Endothelial cell of umbilical vein (primary cell): ENCODE measurements at regions not wholly inside any gene's neighbourhood (a gene's known extent, or its start where the extent isn't known, plus 50 kb on each side); places are given as distances from the start of the nearest gene placed in this dataset.

Experiments
- BruUV-seq: library from RNA; stranded (reverse); fragments of 400-500 nt; replicated peaks from 2 replicates; lab custom pipeline; 2021; lab: Mats Ljungman, UMichigan
- CTCF ChIA-PET: fragments of 300-600, 350-600 bp; sonication (Branson Sonifier 250); formaldehyde crosslinking; loops from one replicate; lab custom pipeline; 2021; ENCODE audit warnings: antibody characterized with exemption, inconsistent platforms; lab: Charles Lee
- POLR2A ChIA-PET: fragments of 300-600, 350-600 bp; sonication (Branson Sonifier 250); formaldehyde crosslinking; loops from one replicate; lab custom pipeline; 2021; ENCODE audit warnings: antibody characterized with exemption, inconsistent platforms; lab: Charles Lee
- DNase-seq: peaks from one replicate; pipeline ENCODE4 v3.0.0-alpha.2; 2011; ENCODE audit warnings: low read depth, low spot score
- FAIRE-seq: peaks from 2 replicates; lab custom pipeline; 2011; peaks lifted over from hg19 to GRCh38; lab: Jason Lieb, UNC
- H2AFZ ChIP-seq: 2 replicates; pipeline ENCODE4 v1.6.0; 2012; ENCODE audit warnings: low read depth, low read length, control low read depth, inconsistent platforms
- H3K27ac ChIP-seq: 2 replicates; pipeline ENCODE4 v1.5.1; 2011; ENCODE audit warnings: low read depth, mild to moderate bottlenecking, control low read depth, low read length, moderate library complexity; ENCODE audit not compliant: insufficient read depth
- H3K27me3 ChIP-seq, 2 experiments: 2 replicates each; pipeline versions ENCODE4 v1.6.0 to v1.6.1; 2011; ENCODE audit warnings: low read length in 2 of 2, mixed read lengths in 1 of 2; ENCODE audit not compliant: control insufficient read depth in 2 of 2, insufficient read depth in 2 of 2
- H3K36me3 ChIP-seq, 2 experiments: 2 replicates in 1 of 2; 3 replicates in 1 of 2; pipeline ENCODE4 v1.5.1; 2011; ENCODE audit warnings: low read length in 2 of 2, mild to moderate bottlenecking in 1 of 2, moderate library complexity in 1 of 2; ENCODE audit not compliant: control insufficient read depth in 2 of 2, insufficient read depth in 2 of 2; ENCODE audit errors: extremely low read depth in 1 of 2
- H3K4me1 ChIP-seq: 3 replicates; pipeline ENCODE4 v1.5.1; 2011; ENCODE audit warnings: mild to moderate bottlenecking, low read length; ENCODE audit not compliant: control insufficient read depth, insufficient read depth; ENCODE audit errors: extremely low read depth
- H3K4me2 ChIP-seq: 2 replicates; pipeline ENCODE4 v1.6.1; 2011; ENCODE audit warnings: low read length, control low read depth, mixed read lengths; ENCODE audit not compliant: insufficient read depth
- H3K4me3 ChIP-seq, 3 experiments: fragments of 200-600 bp in 1 of 3; sonication (generic), shearing (Covaris generic) in 1 of 3; replicated peaks in 1 of 3; 2 replicates each; pipeline ENCODE4 v1.5.1; 2011 to 2016; ENCODE audit warnings: control low read depth in 3 of 3, low read length in 3 of 3, mild to moderate bottlenecking in 2 of 3, inconsistent platforms in 1 of 3, low read depth in 1 of 3, moderate library complexity in 1 of 3; ENCODE audit not compliant: insufficient read depth in 1 of 3
- H3K79me2 ChIP-seq: 2 replicates; pipeline ENCODE4 v1.6.0; 2012; ENCODE audit warnings: low read length, inconsistent platforms; ENCODE audit not compliant: control insufficient read depth, insufficient read depth
- H3K9ac ChIP-seq: replicated peaks from 2 replicates; pipeline ENCODE3; 2011; ENCODE audit warnings: low read length, control low read depth; ENCODE audit not compliant: insufficient read depth; ENCODE audit errors: extremely low read depth
- H3K9me1 ChIP-seq: replicated peaks from 3 replicates; pipeline ENCODE4 v1.6.0; 2011; ENCODE audit warnings: mild to moderate bottlenecking, low read length; ENCODE audit not compliant: control insufficient read depth, insufficient read depth; ENCODE audit errors: extremely low read depth
- H3K9me3 ChIP-seq: replicated peaks from 2 replicates; pipeline ENCODE4 v1.5.1; 2012; ENCODE audit warnings: low read length, inconsistent platforms; ENCODE audit not compliant: control insufficient read depth, insufficient read depth
- H4K20me1 ChIP-seq: replicated peaks from 2 replicates; pipeline ENCODE3; 2011; ENCODE audit warnings: mild to moderate bottlenecking, low read length; ENCODE audit not compliant: control insufficient read depth, insufficient read depth; ENCODE audit errors: extremely low read depth
- EZH2 ChIP-seq: IDR thresholded peaks from 2 replicates; pipeline ENCODE4 v1.6.1; 2012; ENCODE audit warnings: borderline replicate concordance, low read depth, mild to moderate bottlenecking, moderate library complexity, low read length, inconsistent platforms; ENCODE audit not compliant: severe bottlenecking
- FOS ChIP-seq: IDR thresholded peaks from 2 replicates; pipeline ENCODE4 v1.6.1; 2011; ENCODE audit warnings: mild to moderate bottlenecking, low read length, moderate library complexity, borderline replicate concordance; ENCODE audit not compliant: insufficient read depth
- JUN ChIP-seq: IDR thresholded peaks from 2 replicates; pipeline ENCODE4 v1.6.1; 2011; ENCODE audit warnings: borderline replicate concordance, low read depth; ENCODE audit not compliant: insufficient read length, insufficient read depth
- POLR2A ChIP-seq: IDR thresholded peaks from 2 replicates; pipeline ENCODE4 v1.6.1; 2012; ENCODE audit warnings: low read depth, mild to moderate bottlenecking, control low read depth, low read length
- POLR2AphosphoS5 ChIP-seq: IDR thresholded peaks from 2 replicates; pipeline ENCODE4 v1.6.1; 2012; ENCODE audit warnings: low read depth, mild to moderate bottlenecking, control low read depth, low read length, moderate library complexity; ENCODE audit not compliant: insufficient read depth
- dilution Hi-C: fragments of 300-500 bp; cut with MboI; formaldehyde crosslinking; loops from one replicate; pipeline ENCODE4 v1.15.0; 2019; ENCODE audit warnings: low sequenced_read_pairs; ENCODE audit not compliant: extremely low pct_ligation_motif_present
- intact Hi-C: fragments of 100-400 bp; cut with micrococcal nuclease; formaldehyde crosslinking; loops from one replicate; pipeline ENCODE4 v1.10.0; 2022
- TF ChIP-seq, protein P1 (sequence below), 2 donors: IDR thresholded peaks; 1 replicate in 1 of 2; 2 replicates in 1 of 2; pipeline ENCODE4 v1.5.1; 2011; ENCODE audit warnings: low read length in 2 of 2, mild to moderate bottlenecking in 2 of 2, moderate library complexity in 2 of 2, control low read depth in 1 of 2, inconsistent platforms in 1 of 2, low read depth in 1 of 2; ENCODE audit not compliant: insufficient read depth in 1 of 2; ENCODE audit errors: extremely low read depth in 1 of 2
- TF ChIP-seq, protein P2 (sequence below): IDR thresholded peaks from 2 replicates; pipeline ENCODE4 v1.6.1; 2011; ENCODE audit not compliant: insufficient read depth, insufficient read length

GRCh38 chr13:73397496-73398305 lies 338.9 kb downstream of the KLF5 start:
- Histone ChIP-seq H3K27ac (no peak overlapping the region), H3K9me3 (no peaks in the 10 kb centered on the region), H3K4me2 (no peak overlapping the region), H3K9me1 (no peaks in the 10 kb centered on the region), H3K27me3 (no peaks in the 10 kb centered on the region), H3K4me3 (no peak overlapping the region), H3K9ac (no peak overlapping the region), H3K4me1 (no peaks in the 10 kb centered on the region), H4K20me1 (no peaks in the 10 kb centered on the region), H2AFZ (no peak overlapping the region), H3K79me2 (no peaks in the 10 kb centered on the region), H3K36me3 (no peaks in the 10 kb centered on the region)
- dilution Hi-C loops (no loop called here), intact Hi-C loops (no loop called here)
- ChIA-PET POLR2A (no interaction called here), CTCF (no interaction called here)
- no peak for FAIRE-seq
- no peak for TF ChIP-seq POLR2A
- TF ChIP-seq POLR2AphosphoS5 = no peak
- no peak for TF ChIP-seq JUN
- TF ChIP-seq, protein P1, sequence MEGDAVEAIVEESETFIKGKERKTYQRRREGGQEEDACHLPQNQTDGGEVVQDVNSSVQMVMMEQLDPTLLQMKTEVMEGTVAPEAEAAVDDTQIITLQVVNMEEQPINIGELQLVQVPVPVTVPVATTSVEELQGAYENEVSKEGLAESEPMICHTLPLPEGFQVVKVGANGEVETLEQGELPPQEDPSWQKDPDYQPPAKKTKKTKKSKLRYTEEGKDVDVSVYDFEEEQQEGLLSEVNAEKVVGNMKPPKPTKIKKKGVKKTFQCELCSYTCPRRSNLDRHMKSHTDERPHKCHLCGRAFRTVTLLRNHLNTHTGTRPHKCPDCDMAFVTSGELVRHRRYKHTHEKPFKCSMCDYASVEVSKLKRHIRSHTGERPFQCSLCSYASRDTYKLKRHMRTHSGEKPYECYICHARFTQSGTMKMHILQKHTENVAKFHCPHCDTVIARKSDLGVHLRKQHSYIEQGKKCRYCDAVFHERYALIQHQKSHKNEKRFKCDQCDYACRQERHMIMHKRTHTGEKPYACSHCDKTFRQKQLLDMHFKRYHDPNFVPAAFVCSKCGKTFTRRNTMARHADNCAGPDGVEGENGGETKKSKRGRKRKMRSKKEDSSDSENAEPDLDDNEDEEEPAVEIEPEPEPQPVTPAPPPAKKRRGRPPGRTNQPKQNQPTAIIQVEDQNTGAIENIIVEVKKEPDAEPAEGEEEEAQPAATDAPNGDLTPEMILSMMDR (IDR thresholded peaks at IDR 0.05; ENCODE audit: extremely low read depth in 1 of 2, insufficient read depth in 1 of 2, low read depth in 1 of 2, low read length in 2 of 2) = no peak
- TF ChIP-seq, protein P2, sequence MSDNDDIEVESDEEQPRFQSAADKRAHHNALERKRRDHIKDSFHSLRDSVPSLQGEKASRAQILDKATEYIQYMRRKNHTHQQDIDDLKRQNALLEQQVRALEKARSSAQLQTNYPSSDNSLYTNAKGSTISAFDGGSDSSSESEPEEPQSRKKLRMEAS = no peak
- no peak for TF ChIP-seq FOS
- no peak for TF ChIP-seq EZH2
- BruUV-seq = no TSS peak
- no peak for DNase-seq
